Heart left ventricle (tissue), 13 donors: ENCODE measurements at regions not wholly inside any gene's neighbourhood (a gene's known extent, or its start where the extent isn't known, plus 50 kb on each side); places are given as distances from the start of the nearest gene placed in this dataset.
A peak's percentile ranks its signal among the peaks of the same experiment; 100 is the strongest.

Source experiments
- POLR2A ChIP-seq, 2 donors: fragments of 450-650 bp; IDR thresholded peaks; one replicate each; pipeline ENCODE4 v1.6.1; 2017; ENCODE audit warnings: antibody characterized with exemption in 2 of 2, mild to moderate bottlenecking in 2 of 2, moderate library complexity in 2 of 2
- TF ChIP-seq, protein P1 (sequence below), 12 donors: fragments of 200-600 bp; sonication (generic) in 4 of 12; IDR thresholded peaks; one replicate each; pipeline versions ENCODE4 v1.5.0 to v1.8.0; 2018 to 2022; ENCODE audit warnings: antibody characterized with exemption in 12 of 12, mild to moderate bottlenecking in 5 of 12
- donor health status: ischemic (EF 13 %, LVEDD 7.1; RV severe dilation, severe dysfunction).
- donor health status: DM: no; HTN: yes; CAD: no.
- donor health status: DM: no; HTN: no; CAD: no.
- donor health status: ischemic (EF 25% LVEDD 6.9; RV normal size, moderate dysfunction).
- donor health status: ischemic (EF 25% LVEDD 5.7; RV mildly dilated, moderate dysfunction).
- donor health status: ischemic (EF 35%, LVEDD 5.7; RV mildly dilated, moderate dysfunction).
- donor health status: nonischemic (EF 11% LVEDD 7.7; RV severe dilation, severe dysfunction).
- donor health status: DM: yes; HTN: yes; CAD: no.
- donor health status: PGD.
- donor health status: ischemic (EF 29% LVEDD 5.4; RV normal size, mild dysfunction).
- donor health status: nonischemic (EF 23%, LVEDD 6.1; RV moderate dilation, normal function).

DNA sequence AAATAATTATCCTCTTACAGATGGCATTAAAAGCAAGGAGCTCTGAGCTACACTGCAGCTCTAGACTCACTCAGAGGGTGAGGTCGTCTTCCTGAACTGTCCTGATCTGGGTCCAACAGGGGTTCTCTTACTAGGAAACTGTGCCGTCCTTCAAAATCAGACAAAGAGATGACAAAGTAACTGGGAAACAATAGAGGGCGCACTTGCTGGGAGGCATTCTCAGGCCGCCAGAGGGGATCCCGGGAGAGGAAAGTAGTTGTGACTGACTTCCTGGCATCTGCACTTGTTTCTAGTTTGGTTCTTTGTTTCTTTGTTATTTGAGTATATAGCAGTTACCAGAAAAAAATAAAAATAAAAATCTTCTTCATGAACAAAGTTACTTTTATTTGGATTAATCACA, 142.9 kb upstream of the MSX2 start:
- TF ChIP-seq, protein P1, sequence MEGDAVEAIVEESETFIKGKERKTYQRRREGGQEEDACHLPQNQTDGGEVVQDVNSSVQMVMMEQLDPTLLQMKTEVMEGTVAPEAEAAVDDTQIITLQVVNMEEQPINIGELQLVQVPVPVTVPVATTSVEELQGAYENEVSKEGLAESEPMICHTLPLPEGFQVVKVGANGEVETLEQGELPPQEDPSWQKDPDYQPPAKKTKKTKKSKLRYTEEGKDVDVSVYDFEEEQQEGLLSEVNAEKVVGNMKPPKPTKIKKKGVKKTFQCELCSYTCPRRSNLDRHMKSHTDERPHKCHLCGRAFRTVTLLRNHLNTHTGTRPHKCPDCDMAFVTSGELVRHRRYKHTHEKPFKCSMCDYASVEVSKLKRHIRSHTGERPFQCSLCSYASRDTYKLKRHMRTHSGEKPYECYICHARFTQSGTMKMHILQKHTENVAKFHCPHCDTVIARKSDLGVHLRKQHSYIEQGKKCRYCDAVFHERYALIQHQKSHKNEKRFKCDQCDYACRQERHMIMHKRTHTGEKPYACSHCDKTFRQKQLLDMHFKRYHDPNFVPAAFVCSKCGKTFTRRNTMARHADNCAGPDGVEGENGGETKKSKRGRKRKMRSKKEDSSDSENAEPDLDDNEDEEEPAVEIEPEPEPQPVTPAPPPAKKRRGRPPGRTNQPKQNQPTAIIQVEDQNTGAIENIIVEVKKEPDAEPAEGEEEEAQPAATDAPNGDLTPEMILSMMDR (IDR thresholded peaks at IDR 0.05), result peak in 5 of 12 donors; percentile 23 to 41 (median 34)
- TF ChIP-seq POLR2A (IDR thresholded peaks at IDR 0.05), result no peak
